ENCODE measurements at regions not wholly inside any gene's neighbourhood (a gene's known extent, or its start where the extent isn't known, plus 50 kb on each side); places are given as distances from the start of the nearest gene placed in this dataset.

GRCh38 chr5:88666761-88667495 lies 216.1 kb downstream of the MEF2C start:
- CTCF ChIA-PET, result interaction anchor here (0.8 kb wide), 2 partner anchors 9 to 11 kb away, joined by 4 read pairs; no protein-coding TSS in a partner anchor
- H3K4me1 Mint-ChIP-seq (ENCODE audit: low read depth, unreplicated experiment), result peaks cover 20% of the 10 kb centered on the region
- H3K4me3 Mint-ChIP-seq (ENCODE audit: low read depth, unreplicated experiment), result peak overlapping the region; percentile 81
- peak overlapping the region; percentile 35 for H3K27ac Mint-ChIP-seq (ENCODE audit: unreplicated experiment)
- DNase-seq, result no peak
- intact Hi-C loops (cut with micrococcal nuclease; ENCODE audit: unreplicated experiment), result no loop called here
- H3K9me3 Mint-ChIP-seq (ENCODE audit: low read depth, unreplicated experiment), result no peaks in the 10 kb centered on the region
- BruUV-seq (replicated peaks), result no TSS peak
- peaks cover 7% of the 10 kb centered on the region for H3K36me3 Mint-ChIP-seq (ENCODE audit: insufficient read depth, unreplicated experiment)
- TF ChIP-seq CTCF (IDR thresholded peaks at IDR 0.05; ENCODE audit: unreplicated experiment), result no peak
- H3K27me3 Mint-ChIP-seq (ENCODE audit: unreplicated experiment), result no peaks in the 10 kb centered on the region

GRCh38 chr5:88665750-88666215 lies 217.2 kb downstream of the MEF2C start:
- no peaks in the 10 kb centered on the region for H3K27me3 Mint-ChIP-seq (ENCODE audit: unreplicated experiment)
- TF ChIP-seq CTCF (IDR thresholded peaks at IDR 0.05; ENCODE audit: unreplicated experiment), result no peak
- no TSS peak for BruUV-seq (replicated peaks)
- CTCF ChIA-PET, result interaction anchor here (0.6 to 0.7 kb wide), 2 partner anchors 68 to 444 kb away, joined by 3 to 4 read pairs; no protein-coding TSS in a partner anchor
- peaks cover 16% of the 10 kb centered on the region for H3K36me3 Mint-ChIP-seq (ENCODE audit: insufficient read depth, unreplicated experiment)
- H3K4me1 Mint-ChIP-seq (ENCODE audit: low read depth, unreplicated experiment), result peaks cover 20% of the 10 kb centered on the region
- no peak for DNase-seq
- no peak overlapping the region for H3K4me3 Mint-ChIP-seq (ENCODE audit: low read depth, unreplicated experiment)
- no peak overlapping the region for H3K27ac Mint-ChIP-seq (ENCODE audit: unreplicated experiment)
- H3K9me3 Mint-ChIP-seq (ENCODE audit: low read depth, unreplicated experiment), result no peaks in the 10 kb centered on the region
- intact Hi-C loops (cut with micrococcal nuclease; ENCODE audit: unreplicated experiment), result no loop called here

GRCh38 chr5:88664645-88665044 lies 218.3 kb downstream of the MEF2C start:
- peaks cover 20% of the 10 kb centered on the region for H3K4me1 Mint-ChIP-seq (ENCODE audit: low read depth, unreplicated experiment)
- CTCF ChIA-PET, result no interaction called here
- H3K27me3 Mint-ChIP-seq (ENCODE audit: unreplicated experiment), result no peaks in the 10 kb centered on the region
- intact Hi-C loops (cut with micrococcal nuclease; ENCODE audit: unreplicated experiment), result loop anchor here (5.0 kb wide), 1 partner anchor 227 kb away; no protein-coding TSS in a partner anchor
- no peak overlapping the region for H3K27ac Mint-ChIP-seq (ENCODE audit: unreplicated experiment)
- H3K36me3 Mint-ChIP-seq (ENCODE audit: insufficient read depth, unreplicated experiment), result peaks cover 21% of the 10 kb centered on the region
- H3K9me3 Mint-ChIP-seq (ENCODE audit: low read depth, unreplicated experiment), result no peaks in the 10 kb centered on the region
- TF ChIP-seq CTCF (IDR thresholded peaks at IDR 0.05; ENCODE audit: unreplicated experiment), result no peak
- BruUV-seq (replicated peaks), result no TSS peak
- no peak for DNase-seq
- H3K4me3 Mint-ChIP-seq (ENCODE audit: low read depth, unreplicated experiment), result no peak overlapping the region

GRCh38 chr5:88663793-88664216 lies 219.2 kb downstream of the MEF2C start:
- intact Hi-C loops (cut with micrococcal nuclease; ENCODE audit: unreplicated experiment), result loop anchor here (5.0 kb wide), 1 partner anchor 227 kb away; no protein-coding TSS in a partner anchor
- H3K9me3 Mint-ChIP-seq (ENCODE audit: low read depth, unreplicated experiment), result no peaks in the 10 kb centered on the region
- H3K27me3 Mint-ChIP-seq (ENCODE audit: unreplicated experiment), result no peaks in the 10 kb centered on the region
- H3K36me3 Mint-ChIP-seq (ENCODE audit: insufficient read depth, unreplicated experiment), result peaks cover 21% of the 10 kb centered on the region
- no TSS peak for BruUV-seq (replicated peaks)
- H3K4me3 Mint-ChIP-seq (ENCODE audit: low read depth, unreplicated experiment), result no peak overlapping the region
- DNase-seq, result no peak
- H3K27ac Mint-ChIP-seq (ENCODE audit: unreplicated experiment), result no peak overlapping the region
- CTCF ChIA-PET, result no interaction called here
- peaks cover 20% of the 10 kb centered on the region for H3K4me1 Mint-ChIP-seq (ENCODE audit: low read depth, unreplicated experiment)
- no peak for TF ChIP-seq CTCF (IDR thresholded peaks at IDR 0.05; ENCODE audit: unreplicated experiment)
